ENCODE measurements at regions not wholly inside any gene's neighbourhood (a gene's known extent, or its start where the extent isn't known, plus 50 kb on each side); places are given as distances from the start of the nearest gene placed in this dataset.
"Not testable (repeated sequence)": the region's sequence is repeated elsewhere in the genome, so short reads cannot be mapped to it uniquely, and the experiment has no call there.

GRCh38 chr1:29698626-29699025 is 462.3 kb downstream of the PTPRU start:
- no peak for ATAC-seq
- DNase-seq (ENCODE audit: low spot score): no peak

- peak; percentile 59 for ATAC-seq
- no peak for DNase-seq (ENCODE audit: low spot score)
Observed at GRCh38 chr1:29698033-29698432, 461.7 kb downstream of the PTPRU start.

- ATAC-seq (no peak), DNase-seq (ENCODE audit: low spot score) (no peak)
Observed at GRCh38 chr1:29697391-29697780, 461.1 kb downstream of the PTPRU start.

GRCh38 chr1:29696656-29697390 is 460.5 kb downstream of the PTPRU start:
- DNase-seq (ENCODE audit: low spot score) (no peak), ATAC-seq (no peak)

GRCh38 chr1:29695803-29696202 is 459.5 kb downstream of the PTPRU start:
- DNase-seq (ENCODE audit: low spot score) (no peak), ATAC-seq (no peak)

- ATAC-seq (no peak), DNase-seq (ENCODE audit: low spot score) (no peak)
Observed at GRCh38 chr1:29695036-29695435, 458.7 kb downstream of the PTPRU start.

GRCh38 chr1:29691499-29691898 is 455.2 kb downstream of the PTPRU start:
- DNase-seq (ENCODE audit: low spot score): no peak
- ATAC-seq: no peak

- ATAC-seq: no peak
- DNase-seq (ENCODE audit: low spot score): no peak
Observed at GRCh38 chr1:29690156-29690555, 453.8 kb downstream of the PTPRU start.

- DNase-seq (ENCODE audit: low spot score): no peak
- peak; percentile 22 for ATAC-seq
Observed at GRCh38 chr1:29689372-29690030, 453.2 kb downstream of the PTPRU start.

- no peak for DNase-seq (ENCODE audit: low spot score)
Observed at GRCh38 chr1:29688471-29689365, 452.4 kb downstream of the PTPRU start.

GRCh38 chr1:29687601-29688244 is 451.4 kb downstream of the PTPRU start:
- DNase-seq (ENCODE audit: low spot score): no peak
- no peak for ATAC-seq

More at GRCh38 chr1:29688471-29689365, 452.4 kb downstream of the PTPRU start:
- no peak for ATAC-seq

GRCh38 chr1:29687166-29687565 is 450.8 kb downstream of the PTPRU start:
- DNase-seq (ENCODE audit: low spot score): no peak

GRCh38 chr1:29686012-29686930 is 449.9 kb downstream of the PTPRU start:
- ATAC-seq: no peak
- DNase-seq (ENCODE audit: low spot score): peak; percentile 14

More at GRCh38 chr1:29687166-29687565, 450.8 kb downstream of the PTPRU start:
- no peak for ATAC-seq

- ATAC-seq (no peak), DNase-seq (ENCODE audit: low spot score) (peak; percentile 14)
Observed at GRCh38 chr1:29685387-29685786, 449.1 kb downstream of the PTPRU start.

GRCh38 chr1:29684141-29684540 is 447.8 kb downstream of the PTPRU start:
- ATAC-seq (no peak), DNase-seq (ENCODE audit: low spot score) (peak; percentile 15)

- DNase-seq (ENCODE audit: low spot score): peak; percentile 39
Observed at GRCh38 chr1:29683472-29683871, 447.1 kb downstream of the PTPRU start.

GRCh38 chr1:29682919-29683295 is 446.6 kb downstream of the PTPRU start:
- DNase-seq (ENCODE audit: low spot score) (peak; percentile 21), ATAC-seq (no peak)

More at GRCh38 chr1:29683472-29683871, 447.1 kb downstream of the PTPRU start:
- ATAC-seq: no peak

- peak; percentile 42 for DNase-seq (ENCODE audit: low spot score)
- no peak for ATAC-seq
Observed at GRCh38 chr1:29682171-29682918, 446.0 kb downstream of the PTPRU start.

GRCh38 chr1:29681416-29681815 is 445.1 kb downstream of the PTPRU start:
- DNase-seq (ENCODE audit: low spot score): peak; percentile 11
- not testable (repeated sequence) for ATAC-seq
